IMR-90 (cell line): ENCODE measurements at regions not wholly inside any gene's neighbourhood (a gene's known extent, or its start where the extent isn't known, plus 50 kb on each side); places are given as distances from the start of the nearest gene placed in this dataset.

Source experiments
- ATAC-seq: fragments of 200-7000 bp; cut with Tn5 transposase; 2 replicates; pipeline ENCODE4 v1.9.1; 2020; ENCODE audit warnings: low read depth, mild to moderate bottlenecking, moderate library complexity
- BruUV-seq: library from RNA; stranded (reverse); fragments of 400-500 nt; replicated peaks from 2 replicates; lab custom pipeline; 2021; lab: Mats Ljungman, UMichigan
- CTCF ChIA-PET: fragments of 300-600 bp; formaldehyde crosslinking; extraction: SDS; loops from one replicate; lab custom pipeline; 2021; ENCODE audit warnings: antibody characterized with exemption; lab: Yijun Ruan, JAX
- POLR2A ChIA-PET: fragments of 300-600 bp; sonication (Branson Sonifier 250); formaldehyde crosslinking; loops from one replicate; lab custom pipeline; 2022; ENCODE audit warnings: antibody characterized with exemption; ENCODE audit not compliant: unreplicated experiment; lab: Charles Lee
- DNase-seq: peaks from one replicate; pipeline ENCODE4 v3.0.0; 2013
- H2AFZ ChIP-seq: replicated peaks from 2 replicates; pipeline ENCODE3; 2013; ENCODE audit warnings: low read length, mild to moderate bottlenecking; ENCODE audit not compliant: poor library complexity
- H2AK5ac ChIP-seq: 2 replicates; pipeline ENCODE4 v1.6.1; 2013; ENCODE audit warnings: low read depth, low read length, inconsistent platforms
- H2AK9ac ChIP-seq: replicated peaks from 2 replicates; pipeline ENCODE3; 2013; ENCODE audit warnings: mild to moderate bottlenecking, low read depth, low read length, moderate library complexity; ENCODE audit not compliant: poor library complexity
- H2BK120ac ChIP-seq: 2 replicates; pipeline ENCODE4 v1.6.1; 2013; ENCODE audit warnings: low read depth, low read length, inconsistent platforms
- H2BK15ac ChIP-seq: 3 replicates; pipeline ENCODE4 v1.6.1; 2013; ENCODE audit warnings: low read depth, low read length, inconsistent platforms
- H2BK20ac ChIP-seq: 2 replicates; pipeline ENCODE4 v1.6.1; 2013; ENCODE audit warnings: low read depth, mild to moderate bottlenecking, inconsistent platforms, low read length, moderate library complexity
- H2BK5ac ChIP-seq: 2 replicates; pipeline ENCODE4 v1.6.1; 2013; ENCODE audit warnings: mild to moderate bottlenecking, low read depth, low read length, inconsistent platforms; ENCODE audit not compliant: poor library complexity, severe bottlenecking
- H3K14ac ChIP-seq: replicated peaks from 2 replicates; pipeline ENCODE4 v1.6.1; 2013; ENCODE audit warnings: low read depth, low read length, inconsistent platforms
- H3K18ac ChIP-seq: 2 replicates; pipeline ENCODE4 v1.6.1; 2013; ENCODE audit warnings: low read depth, low read length, control low read depth
- H3K23ac ChIP-seq: 2 replicates; pipeline ENCODE4 v1.6.1; 2013; ENCODE audit warnings: low read depth, low read length, inconsistent platforms
- H3K27ac ChIP-seq: 2 replicates; pipeline ENCODE4 v1.5.1; 2013; ENCODE audit warnings: mild to moderate bottlenecking, control low read depth, low read length; ENCODE audit not compliant: insufficient read depth
- H3K27me3 ChIP-seq: 2 replicates; pipeline ENCODE4 v1.6.1; 2013; ENCODE audit warnings: low read length; ENCODE audit not compliant: control insufficient read depth, insufficient read depth
- H3K36me3 ChIP-seq: 2 replicates; pipeline ENCODE4 v1.6.1; 2013; ENCODE audit warnings: low read length, mixed read lengths; ENCODE audit not compliant: control insufficient read depth, insufficient read depth
- H3K4ac ChIP-seq: 2 replicates; pipeline ENCODE4 v1.6.1; 2013; ENCODE audit warnings: low read depth, low read length, inconsistent platforms
- H3K4me1 ChIP-seq: 2 replicates; pipeline ENCODE4 v1.6.1; 2013; ENCODE audit warnings: low read length, mixed read lengths; ENCODE audit not compliant: control insufficient read depth, insufficient read depth
- H3K4me2 ChIP-seq: 2 replicates; pipeline ENCODE4 v1.6.1; 2013; ENCODE audit warnings: low read depth, mild to moderate bottlenecking, control low read depth, low read length, moderate library complexity
- H3K4me3 ChIP-seq: 2 replicates; pipeline ENCODE4 v1.5.1; 2013; ENCODE audit warnings: low read depth, mild to moderate bottlenecking, control low read depth, low read length, moderate library complexity; ENCODE audit not compliant: insufficient read depth
- H3K56ac ChIP-seq: 2 replicates; pipeline ENCODE4 v1.6.1; 2013; ENCODE audit warnings: low read length, inconsistent platforms; ENCODE audit not compliant: insufficient read depth; ENCODE audit errors: extremely low read depth
- H3K79me1 ChIP-seq, 2 experiments: 2 replicates each; pipeline ENCODE4 v1.6.1; 2013; ENCODE audit warnings: low read length in 2 of 2, inconsistent platforms in 1 of 2, low read depth in 1 of 2
- H3K9ac ChIP-seq: 2 replicates; pipeline ENCODE4 v1.6.1; 2013; ENCODE audit warnings: low read depth, low read length, control low read depth
- H3K9me1 ChIP-seq: 2 replicates; pipeline ENCODE4 v1.6.1; 2013; ENCODE audit warnings: low read length, inconsistent platforms; ENCODE audit not compliant: insufficient read depth
- H3K9me3 ChIP-seq: 2 replicates; pipeline ENCODE4 v1.6.1; 2013; ENCODE audit warnings: low read length; ENCODE audit not compliant: control insufficient read depth, insufficient read depth
- H4K20me1 ChIP-seq: 2 replicates; pipeline ENCODE4 v1.6.1; 2013; ENCODE audit warnings: low read length, inconsistent platforms; ENCODE audit not compliant: insufficient read depth
- H4K5ac ChIP-seq: 2 replicates; pipeline ENCODE4 v1.6.1; 2013; ENCODE audit warnings: mild to moderate bottlenecking, low read depth, low read length, control low read depth
- H4K8ac ChIP-seq, 2 experiments: 2 replicates each; pipeline ENCODE4 v1.6.1; 2013; ENCODE audit warnings: low read depth in 2 of 2, low read length in 2 of 2, control low read depth in 1 of 2, inconsistent platforms in 1 of 2
- H4K91ac ChIP-seq: 2 replicates; pipeline ENCODE4 v1.6.1; 2013; ENCODE audit warnings: low read depth, low read length, inconsistent platforms; ENCODE audit not compliant: insufficient read depth
- BHLHE40 ChIP-seq: fragments of 150-350 bp; IDR thresholded peaks from 2 replicates; pipeline ENCODE4 v1.6.1; 2016; ENCODE audit warnings: mild to moderate bottlenecking, low read depth, low read length
- CEBPB ChIP-seq: IDR thresholded peaks from 2 replicates; pipeline ENCODE4 v1.6.1; 2012; ENCODE audit warnings: low read depth, low read length, improper control_type of control experiment
- CHD1 ChIP-seq: IDR thresholded peaks from 2 replicates; pipeline ENCODE4 v1.6.1; 2012; ENCODE audit warnings: low read depth, low read length, improper control_type of control experiment
- FOS ChIP-seq: fragments of 150-350 bp; IDR thresholded peaks from 2 replicates; pipeline ENCODE4 v1.6.1; 2016; ENCODE audit warnings: low read depth, low read length
- MAZ ChIP-seq: IDR thresholded peaks from 2 replicates; pipeline ENCODE4 v1.6.1; 2012; ENCODE audit warnings: low read depth, mild to moderate bottlenecking, low read length, improper control_type of control experiment, moderate library complexity, borderline replicate concordance
- MXI1 ChIP-seq: IDR thresholded peaks from 2 replicates; pipeline ENCODE4 v1.6.1; 2012; ENCODE audit warnings: low read depth, mild to moderate bottlenecking, low read length, moderate library complexity, borderline replicate concordance
- NFE2L2 ChIP-seq: fragments of 150-350 bp; IDR thresholded peaks from 2 replicates; pipeline ENCODE4 v1.6.1; 2016; ENCODE audit warnings: low read depth, mild to moderate bottlenecking, low read length
- POLR2A ChIP-seq: IDR thresholded peaks from 2 replicates; pipeline ENCODE4 v1.6.1; 2012; ENCODE audit warnings: mild to moderate bottlenecking, low read depth, low read length
- RAD21 ChIP-seq: IDR thresholded peaks from 2 replicates; pipeline ENCODE4 v1.6.1; 2012; ENCODE audit warnings: low read length, improper control_type of control experiment
- RCOR1 ChIP-seq: IDR thresholded peaks from 2 replicates; pipeline ENCODE4 v1.6.1; 2012; ENCODE audit warnings: mild to moderate bottlenecking, low read length, improper control_type of control experiment; ENCODE audit not compliant: insufficient replicate concordance
- RFX5 ChIP-seq: IDR thresholded peaks from 2 replicates; pipeline ENCODE4 v1.8.0; 2012; ENCODE audit warnings: low read depth, mild to moderate bottlenecking, low read length, moderate library complexity
- SMC3 ChIP-seq: fragments of 150-350 bp; IDR thresholded peaks from 2 replicates; pipeline ENCODE4 v1.6.1; 2016; ENCODE audit warnings: low read depth, mild to moderate bottlenecking, antibody characterized with exemption, low read length, moderate library complexity
- WGBS, 2 experiments: methylation state at CpG; one replicate each; pipeline versions ENCODE4 v1.1.5 to v1.1.7; 2013; ENCODE audit warnings: missing lambda C conversion rate in 2 of 2; ENCODE audit not compliant: insufficient read length in 1 of 2; ENCODE audit errors: extremely low coverage in 2 of 2; 5-methylcytosine and 5-hydroxymethylcytosine counted together
- dilution Hi-C: fragments of 300-500 bp; cut with HindIII; formaldehyde crosslinking; loops from one replicate; pipeline ENCODE4 v1.14.3; 2018; ENCODE audit warnings: low sequenced_read_pairs; ENCODE audit not compliant: unreplicated experiment
- in situ Hi-C: fragments of 300-500 bp; cut with MboI; formaldehyde crosslinking; loops from 3 replicates; pipeline ENCODE4 v1.14.3; 2019; ENCODE audit warnings: low sequenced_read_pairs, inconsistent platforms, mixed read lengths
- intact Hi-C: fragments of 100-400 bp; cut with micrococcal nuclease; formaldehyde crosslinking; loops from 2 replicates; pipeline ENCODE4 v1.10.0; 2022
- TF ChIP-seq, protein P1 (sequence below): fragments of 150-350 bp; IDR thresholded peaks from 2 replicates; pipeline ENCODE4 v1.6.1; 2017; ENCODE audit warnings: mild to moderate bottlenecking, antibody characterized with exemption, low read length, low read depth
- TF ChIP-seq, protein P2 (sequence below): fragments of 150-350 bp; IDR thresholded peaks from 2 replicates; pipeline ENCODE4 v1.6.1; 2016; ENCODE audit warnings: low read depth, mild to moderate bottlenecking, low read length, moderate library complexity, borderline replicate concordance
- TF ChIP-seq, protein P3 (sequence below): conservative IDR thresholded peaks from 2 replicates; pipeline ENCODE4 v1.5.1; 2012; ENCODE audit warnings: mild to moderate bottlenecking, low read depth, low read length, improper control_type of control experiment

DNA sequence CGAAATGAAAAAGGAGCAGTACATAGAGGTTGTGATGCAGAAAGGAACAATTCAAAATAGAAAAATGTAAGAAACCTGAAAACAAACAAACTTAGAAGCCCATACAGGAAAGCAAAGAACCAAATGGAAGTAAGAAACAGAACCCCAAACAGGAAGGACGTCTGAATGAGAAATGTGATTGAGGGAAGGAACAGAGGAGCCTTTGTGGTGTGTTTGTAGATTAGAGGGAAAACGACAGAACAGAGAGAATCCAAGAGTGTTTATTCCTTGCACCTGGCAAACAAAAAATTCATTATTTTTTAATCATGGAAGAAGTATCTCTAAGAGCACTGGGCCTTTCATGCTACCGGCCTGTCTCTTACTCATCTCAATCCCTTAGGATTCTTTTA, 67.8 kb upstream of the ZSWIM6 start:
- no CpG with 5 or more reads among the region's 4 CpGs for WGBS, 2 experiments
- Histone ChIP-seq H3K4me2 (no peak overlapping the region), H2BK20ac (no peak overlapping the region), H3K18ac (no peak overlapping the region), H3K56ac (no peak overlapping the region), H3K4me1 (no peaks in the 10 kb centered on the region), H2AK9ac (no peak overlapping the region), H2AK5ac (no peak overlapping the region), H4K5ac (no peak overlapping the region), H3K79me1 (no peaks in the 10 kb centered on the region), H3K14ac (no peak overlapping the region), H3K9me3 (no peaks in the 10 kb centered on the region), H3K9me1 (no peaks in the 10 kb centered on the region), H3K36me3 (no peaks in the 10 kb centered on the region), H3K27me3 (no peaks in the 10 kb centered on the region), H3K4ac (no peak overlapping the region), H3K23ac (no peak overlapping the region), H2BK5ac (no peak overlapping the region), H2BK120ac (no peak overlapping the region), H2BK15ac (no peak overlapping the region), H2AFZ (no peak overlapping the region), H4K8ac (no peak overlapping the region), H3K4me3 (no peak overlapping the region), H4K20me1 (no peaks in the 10 kb centered on the region), H3K27ac (no peak overlapping the region), H4K91ac (no peak overlapping the region), H3K9ac (no peak overlapping the region)
- no peak for DNase-seq
- intact Hi-C loops: no loop called here
- ChIA-PET CTCF (no interaction called here), POLR2A (no interaction called here)
- in situ Hi-C loops: no loop called here
- dilution Hi-C loops: no loop called here
- TF ChIP-seq CEBPB (no peak), MXI1 (no peak), NFE2L2 (no peak), FOS (no peak), RFX5 (no peak), RCOR1 (no peak), BHLHE40 (no peak), POLR2A (no peak), MAZ (no peak), SMC3 (no peak), RAD21 (no peak), CHD1 (no peak)
- TF ChIP-seq, protein P1, sequence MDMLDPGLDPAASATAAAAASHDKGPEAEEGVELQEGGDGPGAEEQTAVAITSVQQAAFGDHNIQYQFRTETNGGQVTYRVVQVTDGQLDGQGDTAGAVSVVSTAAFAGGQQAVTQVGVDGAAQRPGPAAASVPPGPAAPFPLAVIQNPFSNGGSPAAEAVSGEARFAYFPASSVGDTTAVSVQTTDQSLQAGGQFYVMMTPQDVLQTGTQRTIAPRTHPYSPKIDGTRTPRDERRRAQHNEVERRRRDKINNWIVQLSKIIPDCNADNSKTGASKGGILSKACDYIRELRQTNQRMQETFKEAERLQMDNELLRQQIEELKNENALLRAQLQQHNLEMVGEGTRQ: no peak
- TF ChIP-seq, protein P2, sequence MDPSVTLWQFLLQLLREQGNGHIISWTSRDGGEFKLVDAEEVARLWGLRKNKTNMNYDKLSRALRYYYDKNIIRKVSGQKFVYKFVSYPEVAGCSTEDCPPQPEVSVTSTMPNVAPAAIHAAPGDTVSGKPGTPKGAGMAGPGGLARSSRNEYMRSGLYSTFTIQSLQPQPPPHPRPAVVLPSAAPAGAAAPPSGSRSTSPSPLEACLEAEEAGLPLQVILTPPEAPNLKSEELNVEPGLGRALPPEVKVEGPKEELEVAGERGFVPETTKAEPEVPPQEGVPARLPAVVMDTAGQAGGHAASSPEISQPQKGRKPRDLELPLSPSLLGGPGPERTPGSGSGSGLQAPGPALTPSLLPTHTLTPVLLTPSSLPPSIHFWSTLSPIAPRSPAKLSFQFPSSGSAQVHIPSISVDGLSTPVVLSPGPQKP: no peak
- TF ChIP-seq, protein P3, sequence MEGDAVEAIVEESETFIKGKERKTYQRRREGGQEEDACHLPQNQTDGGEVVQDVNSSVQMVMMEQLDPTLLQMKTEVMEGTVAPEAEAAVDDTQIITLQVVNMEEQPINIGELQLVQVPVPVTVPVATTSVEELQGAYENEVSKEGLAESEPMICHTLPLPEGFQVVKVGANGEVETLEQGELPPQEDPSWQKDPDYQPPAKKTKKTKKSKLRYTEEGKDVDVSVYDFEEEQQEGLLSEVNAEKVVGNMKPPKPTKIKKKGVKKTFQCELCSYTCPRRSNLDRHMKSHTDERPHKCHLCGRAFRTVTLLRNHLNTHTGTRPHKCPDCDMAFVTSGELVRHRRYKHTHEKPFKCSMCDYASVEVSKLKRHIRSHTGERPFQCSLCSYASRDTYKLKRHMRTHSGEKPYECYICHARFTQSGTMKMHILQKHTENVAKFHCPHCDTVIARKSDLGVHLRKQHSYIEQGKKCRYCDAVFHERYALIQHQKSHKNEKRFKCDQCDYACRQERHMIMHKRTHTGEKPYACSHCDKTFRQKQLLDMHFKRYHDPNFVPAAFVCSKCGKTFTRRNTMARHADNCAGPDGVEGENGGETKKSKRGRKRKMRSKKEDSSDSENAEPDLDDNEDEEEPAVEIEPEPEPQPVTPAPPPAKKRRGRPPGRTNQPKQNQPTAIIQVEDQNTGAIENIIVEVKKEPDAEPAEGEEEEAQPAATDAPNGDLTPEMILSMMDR: no peak
- no TSS peak for BruUV-seq
- no peak for ATAC-seq
